GM19193 (cell line): ENCODE measurements at regions not wholly inside any gene's neighbourhood (a gene's known extent, or its start where the extent isn't known, plus 50 kb on each side); places are given as distances from the start of the nearest gene placed in this dataset.

ENCODE experiments used
- POLR2A ChIP-seq: IDR thresholded peaks from 4 replicates; pipeline ENCODE4 v1.6.1; 2011; ENCODE audit not compliant: insufficient read depth, insufficient read length; ENCODE audit errors: extremely low read depth

- no peak for TF ChIP-seq POLR2A
Observed at GRCh38 chr6:144566868-144567615, 281.9 kb downstream of the UTRN start.

GRCh38 chr6:144568241-144568640 lies 283.1 kb downstream of the UTRN start:
- no peak for TF ChIP-seq POLR2A

GRCh38 chr6:144574796-144575195 lies 289.7 kb downstream of the UTRN start:
- no peak for TF ChIP-seq POLR2A

GRCh38 chr6:144575327-144575726 lies 290.2 kb downstream of the UTRN start:
- TF ChIP-seq POLR2A = no peak

- TF ChIP-seq POLR2A = no peak
Observed at GRCh38 chr6:144576871-144577270, 291.7 kb downstream of the UTRN start.

GRCh38 chr6:144578385-144579350 lies 293.5 kb downstream of the UTRN start:
- TF ChIP-seq POLR2A = no peak

GRCh38 chr6:144580039-144580438 lies 294.9 kb downstream of the UTRN start:
- no peak for TF ChIP-seq POLR2A

GRCh38 chr6:144580771-144581170 lies 295.6 kb downstream of the UTRN start:
- TF ChIP-seq POLR2A = no peak

GRCh38 chr6:144581812-144582537 lies 296.8 kb downstream of the UTRN start:
- TF ChIP-seq POLR2A = no peak

GRCh38 chr6:144582939-144583613 lies 297.9 kb downstream of the UTRN start:
- TF ChIP-seq POLR2A = no peak

GRCh38 chr6:144583614-144583954 lies 298.4 kb downstream of the UTRN start:
- TF ChIP-seq POLR2A = no peak

GRCh38 chr6:144585217-144585814 lies 300.2 kb downstream of the UTRN start:
- no peak for TF ChIP-seq POLR2A

GRCh38 chr6:144586986-144587385 lies 301.9 kb downstream of the UTRN start:
- no peak for TF ChIP-seq POLR2A

- TF ChIP-seq POLR2A = no peak
Observed at GRCh38 chr6:144588697-144589325, 303.7 kb downstream of the UTRN start.
